Right lung (tissue), 2 donors: ENCODE measurements at regions not wholly inside any gene's neighbourhood (a gene's known extent, or its start where the extent isn't known, plus 50 kb on each side); places are given as distances from the start of the nearest gene placed in this dataset.
"Not testable (repeated sequence)": the region's sequence is repeated elsewhere in the genome, so short reads cannot be mapped to it uniquely, and the experiment has no call there.

Experiments
- DNase-seq, 2 donors: peaks; one replicate each; pipeline ENCODE4 v3.0.0-alpha.2; 2013

GRCh38 chr7:9210114-9210513, 776.7 kb downstream of the NXPH1 start:
- DNase-seq: no peak

GRCh38 chr7:9217204-9217603, 783.8 kb downstream of the NXPH1 start:
- no peak for DNase-seq

GRCh38 chr7:9226500-9226899, 793.1 kb downstream of the NXPH1 start:
- no peak for DNase-seq

GRCh38 chr7:9231630-9232121, 798.3 kb downstream of the NXPH1 start:
- DNase-seq: no peak

GRCh38 chr7:9240001-9240400, 806.6 kb downstream of the NXPH1 start:
- no peak for DNase-seq

GRCh38 chr7:9241826-9242225, 808.4 kb downstream of the NXPH1 start:
- DNase-seq: no peak

GRCh38 chr7:9242636-9243035, 809.2 kb downstream of the NXPH1 start:
- no peak for DNase-seq

- no peak for DNase-seq
These were observed 817.5 kb downstream of the NXPH1 start for GRCh38 chr7:9250876-9251275.

- DNase-seq: no peak
These were observed 831.0 kb downstream of the NXPH1 start for GRCh38 chr7:9264395-9264794.

- no peak for DNase-seq
These were observed 846.7 kb downstream of the NXPH1 start for GRCh38 chr7:9280088-9280487.

GRCh38 chr7:9283246-9283645, 849.8 kb downstream of the NXPH1 start:
- no peak for DNase-seq

GRCh38 chr7:9302436-9302835, 869.0 kb downstream of the NXPH1 start:
- DNase-seq: no peak

GRCh38 chr7:9307131-9307530, 873.7 kb downstream of the NXPH1 start:
- DNase-seq: no peak

- DNase-seq: no peak
These were observed 891.1 kb downstream of the NXPH1 start for GRCh38 chr7:9324513-9324912.

- DNase-seq: no peak
These were observed 894.9 kb downstream of the NXPH1 start for GRCh38 chr7:9328296-9328695.

GRCh38 chr7:9349625-9350024, 916.2 kb downstream of the NXPH1 start:
- DNase-seq: no peak

GRCh38 chr7:9391221-9391620, 957.8 kb downstream of the NXPH1 start:
- DNase-seq: no peak

- no peak for DNase-seq
These were observed 958.6 kb downstream of the NXPH1 start for GRCh38 chr7:9391984-9392383.

GRCh38 chr7:9404386-9404785, 971.0 kb downstream of the NXPH1 start:
- not testable (repeated sequence) for DNase-seq

GRCh38 chr7:9407816-9408215, 974.4 kb downstream of the NXPH1 start:
- DNase-seq: no peak

- DNase-seq: no peak
These were observed 1020.1 kb downstream of the NXPH1 start for GRCh38 chr7:9453521-9453920.

GRCh38 chr7:9488555-9488954, 1055.1 kb downstream of the NXPH1 start:
- no peak for DNase-seq

GRCh38 chr7:9498303-9498702, 1064.9 kb downstream of the NXPH1 start:
- no peak for DNase-seq

GRCh38 chr7:9502269-9502668, 1068.9 kb downstream of the NXPH1 start:
- no peak for DNase-seq

GRCh38 chr7:9504678-9505077, 1071.3 kb downstream of the NXPH1 start:
- no peak for DNase-seq
